Umbilical cord (tissue), 1 donor: ENCODE measurements at regions not wholly inside any gene's neighbourhood (a gene's known extent, or its start where the extent isn't known, plus 50 kb on each side); places are given as distances from the start of the nearest gene placed in this dataset.
A peak's percentile ranks its signal among the peaks of the same experiment; 100 is the strongest.
"Not testable (repeated sequence)": the region's sequence is repeated elsewhere in the genome, so short reads cannot be mapped to it uniquely, and the experiment has no call there.

Experiments
- DNase-seq: peaks from one replicate; pipeline ENCODE4 v3.0.0-alpha.2; 2015; ENCODE audit warnings: low spot score

DNA sequence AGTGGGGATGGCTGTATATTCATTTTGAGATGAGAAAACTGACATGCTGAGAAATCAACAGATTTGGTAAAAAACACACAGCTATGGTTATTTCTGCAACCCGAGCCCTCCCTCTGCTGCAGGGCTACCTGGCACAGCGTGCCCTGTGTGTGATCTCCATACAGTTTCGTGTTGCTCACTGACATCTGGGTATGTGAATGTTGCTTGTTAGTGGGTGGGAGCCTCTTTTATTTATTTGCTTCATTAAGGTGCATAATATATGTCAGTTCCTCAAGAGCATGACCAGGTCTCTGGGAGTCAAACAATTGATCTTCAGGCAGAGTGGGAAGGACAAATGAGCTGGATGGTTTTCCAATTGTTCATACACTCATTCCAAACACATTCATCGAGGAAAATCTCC, 139.1 kb upstream of the FHL2 start:
- no peak for DNase-seq

DNA sequence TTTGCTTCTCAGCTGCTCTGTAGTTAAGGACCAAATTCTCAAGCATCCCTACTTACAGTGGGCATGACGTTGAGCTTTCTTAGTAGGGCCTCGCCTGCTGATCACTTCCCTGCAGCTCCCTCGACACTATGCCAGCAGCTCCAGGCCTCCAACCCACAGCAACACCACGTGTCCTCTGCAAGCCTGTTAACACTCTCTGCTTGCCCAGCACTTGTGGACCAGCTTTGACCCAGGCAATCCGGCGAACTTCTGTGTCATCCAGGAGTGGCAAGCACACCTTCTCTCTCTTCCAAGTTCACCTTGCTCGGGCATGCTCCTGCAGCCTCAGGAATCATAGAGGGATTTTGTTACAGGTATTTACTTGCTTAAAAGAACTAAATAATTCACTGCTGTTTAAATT, 138.6 kb upstream of the FHL2 start:
- no peak for DNase-seq

DNA sequence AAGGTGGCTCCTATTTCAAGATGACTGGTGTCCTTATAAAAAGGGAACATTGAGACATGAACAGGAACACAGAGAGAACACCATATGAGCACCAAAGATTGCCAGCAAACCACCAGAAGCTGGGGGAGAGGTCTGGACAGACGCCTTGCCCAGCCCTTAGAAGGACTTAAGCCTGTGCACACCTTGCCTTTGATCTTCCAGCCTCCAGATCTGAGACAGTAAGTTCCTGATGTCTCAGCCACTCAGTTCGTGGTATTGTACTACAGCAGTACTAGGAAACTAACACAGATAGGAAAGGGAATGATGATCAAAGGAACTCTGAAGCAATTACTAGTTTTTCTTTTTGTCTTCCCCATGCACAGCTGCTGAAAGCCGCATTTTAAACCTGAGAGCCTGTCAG, 137.3 kb upstream of the FHL2 start:
- no peak for DNase-seq

DNA sequence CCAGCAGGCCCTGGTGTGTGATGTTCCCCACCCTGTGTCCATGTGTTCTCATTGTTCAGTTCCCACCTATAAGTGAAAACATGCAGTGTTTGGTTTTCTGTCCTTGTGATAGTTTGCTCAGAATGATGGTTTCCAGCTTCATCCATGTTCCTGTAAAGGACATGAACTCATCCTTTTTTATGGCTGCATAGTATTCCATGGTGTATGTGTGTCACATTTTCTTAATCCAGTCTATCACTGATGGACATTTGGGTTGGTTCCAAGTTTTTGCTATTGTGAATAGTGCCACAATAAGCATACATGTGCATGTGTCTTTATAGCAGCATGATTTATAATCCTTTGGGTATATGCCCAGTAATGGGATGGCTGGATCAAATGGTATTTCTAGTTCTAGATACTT, 130.4 kb upstream of the FHL2 start:
- DNase-seq = not testable (repeated sequence)

DNA sequence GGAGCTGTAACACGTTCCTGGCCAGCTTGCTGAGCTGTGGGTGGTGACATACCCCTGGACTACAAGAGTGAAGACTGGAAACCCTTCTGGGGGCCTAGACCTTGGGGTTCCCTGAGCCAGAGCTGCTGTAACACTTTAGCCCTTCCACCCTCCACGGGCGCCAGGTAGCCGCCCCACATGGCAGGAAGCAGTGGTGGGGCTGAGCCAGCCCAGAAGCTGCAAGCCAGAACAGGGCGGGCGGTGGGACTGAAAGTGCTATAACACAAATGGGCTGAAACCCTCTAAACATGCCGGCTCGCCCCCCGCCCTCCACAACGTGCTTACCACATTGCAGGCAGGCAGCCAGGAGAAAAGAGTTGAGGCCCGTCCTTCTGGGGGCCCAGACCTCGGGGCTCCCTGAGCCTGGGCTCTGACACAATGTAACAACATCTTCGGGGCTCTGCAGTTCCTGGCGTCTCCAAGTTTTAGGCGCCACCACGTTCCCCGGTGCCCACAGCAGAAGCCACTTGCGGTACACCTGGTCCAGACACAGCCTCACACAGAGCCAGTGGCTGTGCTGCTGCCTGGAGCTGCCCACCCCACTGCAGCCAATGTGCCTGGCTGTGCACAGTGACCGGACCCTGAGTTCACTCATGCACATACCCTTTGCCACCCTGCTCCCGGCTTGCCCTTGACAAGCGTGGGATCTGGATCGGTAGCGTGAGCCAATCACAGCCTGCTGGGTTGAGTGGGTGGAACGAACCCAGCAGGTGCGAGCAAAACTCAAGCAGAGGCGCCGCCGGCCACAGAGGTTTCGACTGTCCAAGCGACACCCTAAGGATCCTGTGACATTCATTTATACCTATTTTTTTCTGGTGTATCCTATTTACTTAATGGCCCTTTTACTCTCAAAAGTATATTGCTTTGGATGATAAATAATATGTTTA, 127.4 kb upstream of the FHL2 start:
- no peak for DNase-seq

DNA sequence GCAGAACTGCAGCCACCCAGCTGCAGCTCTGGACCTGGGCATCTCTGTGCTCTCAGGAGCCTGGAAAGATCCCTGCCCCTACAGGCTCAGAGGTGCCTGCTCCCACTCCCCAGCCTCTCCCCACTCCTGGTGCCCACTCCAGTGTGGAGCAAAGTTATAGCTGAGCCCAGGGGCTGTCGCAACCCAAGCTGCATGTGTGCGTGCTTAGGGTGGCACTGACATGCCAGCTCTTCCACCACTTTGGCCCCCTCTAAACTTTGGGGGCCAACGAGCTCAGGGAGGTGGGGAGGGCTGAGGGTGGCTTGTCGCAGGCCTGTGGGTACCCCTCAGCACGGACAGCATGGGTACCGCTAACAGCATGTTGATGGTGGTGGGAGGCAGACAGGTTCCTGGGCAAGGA, 126.3 kb upstream of the FHL2 start:
- DNase-seq = no peak

DNA sequence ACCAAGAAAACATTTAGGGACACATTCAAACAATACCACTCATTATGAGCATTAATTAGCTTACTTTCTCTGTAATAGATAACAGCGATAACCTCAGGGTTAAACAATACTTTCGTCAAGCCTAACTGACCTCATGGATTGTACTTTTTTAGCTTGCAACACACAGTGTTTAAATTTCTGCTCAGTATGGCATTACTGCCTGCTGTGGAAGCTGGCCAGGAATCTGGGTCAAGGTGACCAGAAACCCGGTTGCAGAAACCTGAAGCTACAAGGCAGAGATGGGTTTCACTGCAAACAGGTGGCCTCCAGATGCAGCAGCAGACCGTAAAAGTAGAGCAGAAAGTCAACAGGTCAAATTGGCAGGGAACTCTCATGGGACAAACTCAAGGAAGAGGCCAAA, 123.8 kb upstream of the FHL2 start:
- DNase-seq = no peak

DNA sequence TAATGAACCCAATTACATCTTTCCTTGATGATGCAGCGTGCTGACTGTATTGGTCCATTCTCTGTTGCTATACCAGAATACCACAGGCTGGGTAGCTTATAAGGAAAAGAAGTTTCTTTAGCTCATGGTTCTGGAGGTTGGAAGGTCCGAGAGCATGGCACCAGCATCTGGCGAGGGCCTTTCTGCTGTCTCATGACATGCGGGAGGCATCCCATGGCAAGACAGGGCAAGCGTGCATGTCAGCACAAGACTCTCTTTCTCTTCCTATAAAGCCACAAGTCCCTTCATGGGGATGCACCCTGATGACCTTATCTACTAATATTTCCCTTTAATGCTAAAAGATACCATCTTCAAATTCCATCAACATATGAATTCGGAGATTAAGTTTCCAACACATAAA, 122.8 kb upstream of the FHL2 start:
- no peak for DNase-seq

DNA sequence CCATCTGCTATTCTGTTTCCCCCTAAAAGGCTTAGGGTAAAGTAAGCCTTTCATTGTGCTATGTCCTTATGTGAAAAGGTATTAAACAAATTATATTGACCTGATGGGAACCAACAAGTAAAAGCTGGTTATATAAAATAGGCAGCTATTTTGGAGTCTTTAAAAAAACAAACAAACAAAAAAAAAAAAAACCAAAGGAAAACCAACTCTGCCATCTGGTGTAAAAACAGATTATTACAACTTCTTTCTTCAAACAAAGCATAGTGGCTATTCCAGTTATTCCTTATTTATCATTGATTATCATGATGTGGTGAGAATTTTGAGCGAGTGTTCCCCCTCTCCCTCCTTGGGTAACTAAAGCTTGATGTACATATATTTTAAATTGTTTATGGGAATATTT, 122.3 kb upstream of the FHL2 start:
- peak; percentile 33 for DNase-seq

DNA sequence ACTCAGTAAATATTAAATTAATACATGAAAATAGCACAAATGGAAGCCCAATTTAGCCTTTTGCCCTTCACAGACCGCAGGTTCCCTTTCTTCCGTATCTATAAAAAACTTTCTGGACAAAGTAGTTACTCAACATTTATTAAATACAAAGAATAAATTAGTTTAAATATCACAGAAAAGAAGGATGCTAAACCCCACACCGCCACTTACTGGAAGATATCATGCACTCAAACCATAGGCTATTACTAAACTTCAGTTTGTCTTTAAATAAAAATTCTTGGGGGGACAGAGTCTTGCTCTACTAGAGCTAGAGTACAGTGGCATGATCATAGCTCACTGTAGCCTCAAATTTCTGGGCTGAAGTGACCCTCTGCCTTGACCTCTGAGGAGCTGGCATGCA, 120.7 kb upstream of the FHL2 start:
- no peak for DNase-seq

DNA sequence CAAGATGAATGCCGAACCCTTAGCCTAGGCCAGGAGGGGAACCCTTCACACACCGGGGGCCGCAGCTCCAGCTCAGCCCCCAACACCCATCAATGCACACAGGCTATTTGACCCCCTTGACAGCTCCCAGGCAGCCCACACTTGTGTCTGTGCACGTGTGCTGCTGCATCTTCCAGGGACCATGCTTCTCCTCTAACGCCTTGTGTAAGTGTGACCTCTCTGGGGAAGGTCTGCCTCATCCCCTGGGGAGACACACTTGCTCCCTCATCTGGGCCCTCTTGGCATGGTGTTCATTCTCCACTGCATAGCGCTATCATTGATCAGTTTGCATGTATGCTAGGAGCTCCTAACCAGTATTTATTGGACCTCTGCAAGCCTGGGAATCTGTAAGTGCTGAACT, 120.0 kb upstream of the FHL2 start:
- no peak for DNase-seq

DNA sequence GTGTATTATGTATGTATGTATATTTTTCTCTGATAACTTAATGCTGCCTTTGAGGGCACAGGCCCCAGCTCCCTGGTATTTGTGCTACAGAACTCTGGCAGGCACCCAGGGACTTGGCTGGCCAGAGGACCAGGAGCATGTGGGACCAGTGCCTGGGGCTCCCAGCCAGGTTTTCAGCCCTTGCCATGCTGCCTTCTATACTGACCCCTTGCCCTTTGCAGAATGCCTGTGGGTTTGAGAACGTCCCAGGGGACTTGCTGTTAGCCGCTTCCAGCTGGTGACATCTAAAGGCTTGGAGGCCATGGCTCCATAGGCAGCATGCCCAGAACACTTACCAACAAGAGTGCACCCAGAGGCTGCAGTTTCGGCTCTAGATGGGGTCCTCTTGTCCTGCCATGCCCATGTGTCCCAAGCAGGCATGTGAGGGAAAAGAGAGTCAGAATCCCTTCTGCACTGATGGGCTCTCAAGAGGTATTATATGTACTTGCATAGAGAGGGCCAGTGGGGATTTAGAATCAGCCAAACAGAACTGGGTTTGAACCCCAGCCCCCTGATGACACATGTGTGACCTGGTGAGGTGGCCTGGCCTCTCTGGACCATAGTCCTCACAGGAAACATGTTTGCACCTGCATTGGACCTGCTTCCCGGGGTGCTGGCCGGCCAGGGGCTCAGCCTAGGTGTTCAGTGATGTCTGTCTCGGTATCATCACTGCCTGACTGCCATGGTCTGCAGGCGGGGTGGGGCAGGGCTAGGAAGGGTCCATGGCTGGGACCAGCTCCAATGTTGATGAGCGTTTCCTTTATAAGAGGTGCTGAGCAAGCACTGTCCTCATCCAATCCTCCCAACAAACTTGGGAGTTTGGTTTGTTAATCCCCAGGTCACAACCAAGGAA, 119.2 kb upstream of the FHL2 start:
- peak; percentile 44 for DNase-seq

DNA sequence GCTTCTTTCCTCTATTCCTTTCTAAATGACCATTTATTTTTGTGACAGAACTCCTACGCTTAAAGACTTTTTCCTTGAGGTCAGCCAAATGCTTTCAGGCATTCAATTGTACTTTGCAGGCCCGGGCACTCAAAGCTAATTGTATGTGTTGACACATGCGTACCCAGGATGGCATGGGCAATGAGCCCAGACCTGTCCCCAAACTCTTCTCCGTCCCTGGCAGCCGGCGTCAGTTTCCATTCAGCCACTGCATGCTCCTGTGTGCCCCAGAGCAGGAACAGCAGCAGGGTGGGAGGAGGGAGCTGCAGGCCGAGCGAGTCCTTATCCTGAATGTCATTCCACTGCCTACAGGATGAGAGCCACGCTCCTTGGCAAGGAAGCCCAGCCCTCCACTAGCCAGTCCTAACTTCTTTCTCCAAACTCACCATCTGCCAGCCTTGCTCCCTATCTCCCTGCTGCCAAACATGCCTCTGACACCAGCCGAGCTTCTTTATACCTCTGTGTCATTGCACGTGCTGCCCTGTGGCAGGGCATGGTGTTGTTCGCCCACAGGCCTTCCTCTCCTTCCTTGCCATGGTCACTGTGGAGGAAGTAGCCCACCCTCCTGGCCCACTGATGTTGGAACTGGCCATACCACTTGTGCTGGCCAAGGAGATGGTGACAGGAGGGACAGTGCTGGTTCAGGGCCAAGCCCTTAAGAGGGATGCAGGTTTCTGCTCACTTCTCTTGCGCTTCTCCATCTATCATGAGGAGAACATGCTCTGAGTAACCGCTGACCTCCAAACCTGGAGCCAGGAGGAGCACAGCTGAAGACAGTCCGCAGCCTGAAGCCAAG, 116.9 kb upstream of the FHL2 start:
- DNase-seq = no peak

DNA sequence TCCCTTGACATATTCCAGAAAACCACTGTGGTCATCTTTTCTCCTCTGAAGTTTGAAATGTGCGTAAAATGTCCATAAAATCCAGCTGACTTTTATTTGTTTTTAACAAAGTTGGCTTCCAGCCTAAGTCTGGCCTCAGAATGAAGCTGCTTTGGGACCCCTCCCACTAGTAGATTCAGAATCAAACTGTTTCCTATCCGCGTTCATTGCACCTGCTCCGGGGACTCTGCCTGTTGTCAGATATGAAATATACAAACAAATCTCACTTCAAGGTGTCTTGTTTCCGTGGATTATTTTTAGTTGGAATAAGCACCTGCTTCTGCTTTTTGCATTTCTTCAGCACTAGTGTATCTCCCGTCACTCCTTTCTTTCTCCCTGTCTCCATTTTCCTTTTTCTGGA, 115.7 kb upstream of the FHL2 start:
- no peak for DNase-seq

DNA sequence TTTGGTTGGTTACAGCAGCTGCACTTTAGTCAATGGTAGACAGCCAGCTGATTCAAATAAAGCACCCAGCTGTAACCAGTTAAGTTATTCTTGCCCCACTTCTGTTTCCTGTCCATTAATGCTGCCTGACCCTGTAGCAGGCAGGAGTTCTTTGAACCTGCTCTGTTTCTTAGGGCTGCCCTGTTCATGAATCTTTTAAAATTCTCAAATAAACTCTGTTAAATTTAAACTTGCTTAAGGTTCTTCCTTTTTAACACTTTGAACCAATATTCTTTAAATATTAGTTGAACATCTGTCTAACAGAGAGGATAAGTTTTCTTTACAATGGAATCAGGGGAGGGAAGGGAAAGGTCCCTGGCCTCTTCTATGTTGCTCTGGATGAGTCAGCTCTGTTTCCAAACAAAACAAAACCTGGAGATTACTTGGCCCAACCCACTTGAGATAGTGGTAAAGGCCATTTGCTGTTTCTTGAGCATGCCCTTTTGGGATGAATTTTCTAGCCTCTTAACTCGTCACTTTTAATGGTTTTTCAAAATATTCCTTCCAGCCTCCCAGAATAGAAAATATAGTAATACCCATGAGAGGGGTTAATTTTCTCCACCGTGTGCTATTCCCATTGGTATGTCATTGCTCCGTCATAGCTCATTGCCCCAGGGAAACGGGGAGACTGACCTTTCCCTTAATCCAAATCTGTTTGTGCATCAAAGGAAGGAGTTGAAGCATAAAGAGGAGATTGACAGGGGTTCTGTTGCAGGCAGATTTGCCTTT, 112.1 kb upstream of the FHL2 start:
- no peak for DNase-seq

DNA sequence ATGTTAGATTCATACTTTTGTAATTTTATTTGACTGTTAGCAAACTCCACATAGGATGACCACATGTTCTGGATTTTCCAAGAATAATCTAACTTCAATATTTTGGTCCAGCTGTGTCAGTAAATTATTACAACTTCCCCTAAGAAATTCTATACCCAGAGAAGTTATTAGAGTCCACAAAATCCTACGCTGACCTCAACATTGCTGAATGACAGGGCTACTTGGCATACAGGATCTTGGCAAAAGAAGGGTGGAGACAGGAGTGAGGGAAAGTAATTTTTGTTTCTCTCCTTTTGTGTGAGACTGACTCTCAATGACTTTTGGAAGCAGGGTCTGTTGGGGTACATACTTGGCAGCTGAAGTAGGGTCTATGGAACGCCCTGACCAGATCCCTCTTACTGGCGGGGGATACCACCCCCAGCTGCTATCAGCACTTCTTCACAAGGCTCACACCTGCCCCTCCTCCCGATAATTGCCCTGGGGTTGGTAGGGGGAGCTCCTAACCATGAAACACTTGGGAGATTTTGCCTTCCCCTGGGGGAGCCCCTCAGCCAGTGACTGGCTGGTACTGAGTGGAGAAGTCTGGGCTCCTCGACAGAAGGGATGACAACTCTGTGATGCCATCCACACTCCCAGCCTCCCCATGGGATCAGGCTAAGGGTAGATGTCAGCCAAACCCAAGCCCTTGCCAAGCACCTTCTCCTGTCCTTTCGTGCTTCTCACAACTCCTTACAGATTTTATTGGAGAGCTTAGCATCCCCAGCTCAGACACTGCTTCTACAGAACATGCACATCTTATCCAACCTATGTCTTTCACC, 110.6 kb upstream of the FHL2 start:
- no peak for DNase-seq

DNA sequence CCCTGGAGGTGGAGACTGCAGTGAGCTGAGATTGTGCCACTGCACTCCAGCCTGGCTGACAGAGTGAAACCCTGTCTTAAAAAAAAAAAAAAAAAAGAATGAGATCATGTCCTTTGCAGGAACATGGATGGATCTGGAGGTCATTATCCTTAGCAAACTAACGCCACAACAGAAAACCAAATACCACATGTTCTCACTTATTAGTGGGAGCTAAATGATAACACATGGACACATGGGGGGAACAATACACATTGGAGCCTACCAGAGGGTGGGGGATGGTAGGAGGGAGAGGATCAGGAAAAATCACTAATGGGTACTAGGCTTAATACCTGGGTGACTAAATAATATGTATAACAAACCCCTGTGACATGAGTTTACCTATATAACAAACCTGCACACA, 108.0 kb upstream of the FHL2 start:
- not testable (repeated sequence) for DNase-seq

DNA sequence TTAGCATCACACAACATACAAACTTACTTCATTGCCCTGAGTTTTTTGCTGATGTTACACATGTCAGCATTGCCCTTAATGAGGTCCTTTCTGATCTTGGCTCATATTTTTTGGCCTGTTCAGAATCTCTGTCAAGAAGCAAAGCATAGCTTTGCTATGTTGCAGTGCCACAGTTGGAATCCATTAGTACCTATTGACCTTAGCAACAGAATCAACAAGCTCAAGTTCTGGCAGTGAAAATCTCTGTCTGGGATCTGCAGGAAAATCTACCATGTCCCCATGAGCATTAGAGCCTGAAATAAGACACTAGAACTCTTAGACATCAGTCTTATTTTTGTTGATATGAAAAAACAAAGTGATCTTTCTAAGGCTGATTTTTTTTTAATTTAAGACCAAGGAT, 105.6 kb upstream of the FHL2 start:
- DNase-seq = peak; percentile 67

DNA sequence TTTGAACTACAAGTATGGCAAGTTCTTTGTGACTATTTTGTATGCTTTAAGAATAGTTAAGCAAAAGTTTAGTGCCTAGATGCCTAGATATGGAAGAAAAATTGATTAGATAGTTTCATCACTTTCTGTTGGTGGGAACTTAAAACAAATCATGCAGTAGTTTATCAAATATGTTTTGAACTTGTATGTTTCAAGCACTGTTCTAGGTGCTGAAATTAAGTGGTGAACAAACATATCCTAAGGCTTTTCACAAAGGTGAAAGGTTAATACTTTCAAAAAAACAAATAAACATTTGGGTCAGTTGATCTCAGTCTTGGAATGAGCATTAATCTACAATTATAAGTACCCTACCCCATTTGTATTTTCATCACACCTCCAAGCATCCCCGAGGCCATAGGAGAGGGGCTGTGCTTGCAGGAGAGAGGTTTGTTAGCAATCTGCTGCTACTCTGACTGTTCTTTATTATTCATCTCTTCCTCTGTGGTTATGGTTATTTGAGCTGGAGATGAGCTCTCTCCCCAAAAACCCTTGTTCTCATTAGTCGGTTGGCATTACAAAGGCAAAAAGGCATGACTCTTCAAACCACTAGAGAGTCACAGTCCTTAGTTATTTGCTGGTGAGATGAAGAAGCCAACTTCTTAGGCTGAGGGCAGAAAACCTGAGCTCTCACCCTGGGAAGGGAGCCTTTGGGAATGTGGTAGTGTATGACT, 103.9 kb upstream of the FHL2 start:
- DNase-seq = no peak
